ENCODE measurements at regions not wholly inside any gene's neighbourhood (a gene's known extent, or its start where the extent isn't known, plus 50 kb on each side); places are given as distances from the start of the nearest gene placed in this dataset.
A peak's percentile ranks its signal among the peaks of the same experiment; 100 is the strongest.

- Histone ChIP-seq H3K4me1 (ENCODE audit: control insufficient read depth in 2 of 2, insufficient read depth in 1 of 2, low read depth in 1 of 2, low read length in 2 of 2) (no peaks in the 10 kb centered on the region), H3K23ac (ENCODE audit: low read depth, low read length, poor library complexity) (no peak overlapping the region), H3K9ac (ENCODE audit: low read depth, low read length, poor library complexity) (no peak overlapping the region), H3K27me3 (ENCODE audit: control insufficient read depth in 3 of 3, insufficient read depth in 3 of 3, low read depth in 1 of 3, low read length in 3 of 3) (no peaks in the 10 kb centered on the region), H3K36me3 (replicated peaks in 1 of 2; ENCODE audit: control insufficient read depth in 2 of 2, insufficient read depth in 2 of 2, low read length in 2 of 2) (no peaks in the 10 kb centered on the region), H3K4ac (ENCODE audit: low read length) (no peak overlapping the region), H2AK5ac (ENCODE audit: low read depth, low read length) (no peak overlapping the region), H4K8ac (ENCODE audit: low read depth, low read length) (no peak overlapping the region), H3K9me3 (replicated peaks in 1 of 2; ENCODE audit: control insufficient read depth in 2 of 2, insufficient read depth in 1 of 2, low read depth in 1 of 2, low read length in 2 of 2) (peaks cover 0 to 2% of the 10 kb centered on the region in 2 donors), H2BK5ac (ENCODE audit: low read length) (no peak overlapping the region), H3K79me1 (ENCODE audit: low read depth, low read length) (no peaks in the 10 kb centered on the region), H3K27ac (replicated peaks; ENCODE audit: low read length) (no peak overlapping the region), H3K18ac (ENCODE audit: low read length) (no peak overlapping the region), H2BK120ac (ENCODE audit: low read depth, low read length) (no peak overlapping the region), H3K4me2 (ENCODE audit: insufficient read depth, low read length, poor library complexity, severe bottlenecking) (no peak overlapping the region), H2AFZ (ENCODE audit: low read length) (no peak overlapping the region), H3K4me3 (ENCODE audit: low read length in 2 of 2) (no peak overlapping the region), H2BK15ac (ENCODE audit: low read length) (no peak overlapping the region), H4K91ac (ENCODE audit: low read depth, low read length, poor library complexity) (no peak overlapping the region), H3K14ac (ENCODE audit: low read length) (no peak overlapping the region), H2BK12ac (ENCODE audit: low read length) (no peak overlapping the region)
- no CpG with 5 or more reads among the region's 3 CpGs for WGBS, 2 donors (ENCODE audit: extremely low coverage in 2 of 2, insufficient read length in 2 of 2, insufficient replicate concordance in 1 of 2)
- DNase-seq (ENCODE audit: low spot score) = no peak
Measured at GRCh38 chr2:114025030-114025429, 135.1 kb downstream of the ACTR3 start.

DNA sequence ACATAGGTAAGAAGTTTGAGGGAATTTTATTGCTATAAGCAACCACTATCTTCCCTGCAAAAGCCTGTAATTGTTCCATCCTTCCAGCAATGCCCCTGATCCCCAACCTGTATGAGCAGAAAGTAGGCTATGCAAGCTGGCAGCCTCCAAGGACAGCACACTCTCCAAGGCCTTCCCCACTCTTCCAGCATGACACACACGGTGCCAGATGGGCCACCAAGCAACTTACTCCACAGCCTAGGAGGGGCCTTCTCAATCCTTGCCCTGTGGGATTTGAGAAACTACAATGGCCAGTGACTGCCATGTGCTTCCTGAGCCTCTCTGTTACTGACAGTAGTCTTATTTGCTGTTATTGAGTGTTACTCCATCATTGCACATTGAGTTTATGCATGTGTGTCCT, 137.5 kb downstream of the ACTR3 start:
- Histone ChIP-seq H3K27ac (replicated peaks; ENCODE audit: low read length) (no peak overlapping the region), H4K91ac (ENCODE audit: low read depth, low read length, poor library complexity) (no peak overlapping the region), H2BK15ac (ENCODE audit: low read length) (no peak overlapping the region), H2BK5ac (ENCODE audit: low read length) (no peak overlapping the region), H3K4me1 (ENCODE audit: control insufficient read depth in 2 of 2, insufficient read depth in 1 of 2, low read depth in 1 of 2, low read length in 2 of 2) (peaks cover 0 to 3% of the 10 kb centered on the region in 2 donors), H3K4me2 (ENCODE audit: insufficient read depth, low read length, poor library complexity, severe bottlenecking) (no peak overlapping the region), H3K36me3 (replicated peaks in 1 of 2; ENCODE audit: control insufficient read depth in 2 of 2, insufficient read depth in 2 of 2, low read length in 2 of 2) (no peaks in the 10 kb centered on the region), H2BK120ac (ENCODE audit: low read depth, low read length) (no peak overlapping the region), H3K23ac (ENCODE audit: low read depth, low read length, poor library complexity) (no peak overlapping the region), H3K27me3 (ENCODE audit: control insufficient read depth in 3 of 3, insufficient read depth in 3 of 3, low read depth in 1 of 3, low read length in 3 of 3) (no peaks in the 10 kb centered on the region), H3K9me3 (replicated peaks in 1 of 2; ENCODE audit: control insufficient read depth in 2 of 2, insufficient read depth in 1 of 2, low read depth in 1 of 2, low read length in 2 of 2) (no peaks in the 10 kb centered on the region), H2BK12ac (ENCODE audit: low read length) (no peak overlapping the region), H3K9ac (ENCODE audit: low read depth, low read length, poor library complexity) (no peak overlapping the region), H3K18ac (ENCODE audit: low read length) (no peak overlapping the region), H3K14ac (ENCODE audit: low read length) (no peak overlapping the region), H2AFZ (ENCODE audit: low read length) (no peak overlapping the region), H3K4ac (ENCODE audit: low read length) (no peak overlapping the region), H3K79me1 (ENCODE audit: low read depth, low read length) (no peaks in the 10 kb centered on the region), H3K4me3 (ENCODE audit: low read length in 2 of 2) (no peak overlapping the region), H2AK5ac (ENCODE audit: low read depth, low read length) (no peak overlapping the region), H4K8ac (ENCODE audit: low read depth, low read length) (no peak overlapping the region)
- DNase-seq (ENCODE audit: low spot score) = no peak
- WGBS, 2 donors (ENCODE audit: extremely low coverage in 2 of 2, insufficient read length in 2 of 2, insufficient replicate concordance in 1 of 2) = no CpG with 5 or more reads among the region's 1 CpG

DNA sequence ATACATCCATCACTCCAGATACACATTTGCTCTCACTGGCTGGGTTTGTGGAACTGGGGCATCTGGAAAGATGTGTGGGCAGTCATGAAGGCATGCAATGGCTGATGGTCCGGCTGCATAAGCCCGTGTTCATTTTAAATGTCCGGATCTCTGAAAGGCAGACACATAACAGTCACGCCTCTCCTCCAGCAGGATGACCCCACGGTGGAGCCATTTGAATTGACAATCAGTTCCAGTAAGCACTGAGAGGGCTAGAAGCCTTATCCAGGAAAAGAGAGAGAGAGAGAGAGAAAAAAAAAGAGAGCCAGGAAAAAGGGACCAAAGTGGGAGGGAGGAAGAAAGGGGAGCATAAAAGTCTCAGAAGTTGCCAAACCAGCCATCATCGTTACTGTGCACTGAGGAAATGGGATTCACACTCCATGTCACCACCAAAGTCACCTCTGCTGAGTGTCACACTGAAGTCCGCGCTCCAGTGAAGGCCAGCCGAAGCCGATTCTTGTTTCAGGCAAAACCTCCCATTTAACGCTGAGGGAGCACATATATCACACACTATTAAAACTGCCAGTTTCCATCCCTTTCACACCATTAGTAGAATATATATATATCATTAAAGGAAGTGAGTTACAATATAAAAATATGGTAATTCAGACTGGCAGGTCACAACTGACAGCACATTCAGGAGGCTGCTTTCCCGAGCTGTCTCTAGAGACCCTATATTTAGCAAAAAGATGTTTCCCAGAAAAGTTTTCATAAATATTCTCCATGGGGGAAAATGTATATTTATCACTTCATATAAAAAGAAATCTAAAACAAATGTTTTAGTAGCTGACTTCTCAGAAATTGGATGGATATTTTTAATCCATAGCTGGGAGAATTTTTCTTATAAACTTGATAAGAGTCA, 142.0 kb downstream of the ACTR3 start:
- Histone ChIP-seq H2BK12ac (ENCODE audit: low read length) (no peak overlapping the region), H3K27me3 (ENCODE audit: control insufficient read depth in 3 of 3, insufficient read depth in 3 of 3, low read depth in 1 of 3, low read length in 3 of 3) (no peaks in the 10 kb centered on the region), H3K23ac (ENCODE audit: low read depth, low read length, poor library complexity) (no peak overlapping the region), H3K14ac (ENCODE audit: low read length) (no peak overlapping the region), H3K36me3 (replicated peaks in 1 of 2; ENCODE audit: control insufficient read depth in 2 of 2, insufficient read depth in 2 of 2, low read length in 2 of 2) (no peaks in the 10 kb centered on the region), H3K18ac (ENCODE audit: low read length) (no peak overlapping the region), H3K4me2 (ENCODE audit: insufficient read depth, low read length, poor library complexity, severe bottlenecking) (no peak overlapping the region), H2BK5ac (ENCODE audit: low read length) (no peak overlapping the region), H4K8ac (ENCODE audit: low read depth, low read length) (no peak overlapping the region), H2AK5ac (ENCODE audit: low read depth, low read length) (no peak overlapping the region), H2AFZ (ENCODE audit: low read length) (peak overlapping the region; percentile 27), H3K4ac (ENCODE audit: low read length) (no peak overlapping the region), H3K9ac (ENCODE audit: low read depth, low read length, poor library complexity) (no peak overlapping the region), H3K79me1 (ENCODE audit: low read depth, low read length) (no peaks in the 10 kb centered on the region), H3K9me3 (replicated peaks in 1 of 2; ENCODE audit: control insufficient read depth in 2 of 2, insufficient read depth in 1 of 2, low read depth in 1 of 2, low read length in 2 of 2) (no peaks in the 10 kb centered on the region), H2BK120ac (ENCODE audit: low read depth, low read length) (no peak overlapping the region), H2BK15ac (ENCODE audit: low read length) (no peak overlapping the region), H3K4me1 (ENCODE audit: control insufficient read depth in 2 of 2, insufficient read depth in 1 of 2, low read depth in 1 of 2, low read length in 2 of 2) (peaks cover 4 to 10% of the 10 kb centered on the region in 2 donors), H3K27ac (replicated peaks; ENCODE audit: low read length) (no peak overlapping the region), H3K4me3 (ENCODE audit: low read length in 2 of 2) (no peak overlapping the region), H4K91ac (ENCODE audit: low read depth, low read length, poor library complexity) (no peak overlapping the region)
- no peak for DNase-seq (ENCODE audit: low spot score)
- no CpG with 5 or more reads among the region's 12 CpGs for WGBS, 2 donors (ENCODE audit: extremely low coverage in 2 of 2, insufficient read length in 2 of 2, insufficient replicate concordance in 1 of 2)

DNA sequence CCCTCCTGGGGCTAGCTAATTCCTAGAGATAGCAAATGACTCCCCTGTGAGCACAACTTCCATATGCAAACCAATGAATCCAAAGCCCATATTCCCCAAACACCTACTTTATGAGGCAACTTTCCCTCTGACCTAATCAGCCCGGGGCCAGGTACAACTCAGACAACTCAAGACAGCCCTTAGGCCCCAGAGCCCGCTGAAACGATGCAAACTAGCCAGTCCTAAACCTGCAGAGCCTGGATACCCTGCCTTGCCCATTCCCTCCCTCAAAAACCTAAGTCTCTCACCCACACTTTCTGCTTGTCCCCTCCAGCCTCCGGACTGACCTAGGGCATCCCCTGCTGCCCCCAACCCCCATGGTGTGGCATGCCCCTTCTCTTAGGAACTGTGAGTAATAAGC, 142.8 kb downstream of the ACTR3 start:
- H4K8ac ChIP-seq (ENCODE audit: low read depth, low read length) = no peak overlapping the region
- no peaks in the 10 kb centered on the region for H3K9me3 ChIP-seq (replicated peaks in 1 of 2; ENCODE audit: control insufficient read depth in 2 of 2, insufficient read depth in 1 of 2, low read depth in 1 of 2, low read length in 2 of 2)
- no peak for DNase-seq (ENCODE audit: low spot score)
- no peak overlapping the region for H2AK5ac ChIP-seq (ENCODE audit: low read depth, low read length)
- no peak overlapping the region for H2BK120ac ChIP-seq (ENCODE audit: low read depth, low read length)
- H3K18ac ChIP-seq (ENCODE audit: low read length) = peak overlapping the region; percentile 32
- no peak overlapping the region for H4K91ac ChIP-seq (ENCODE audit: low read depth, low read length, poor library complexity)
- H2AFZ ChIP-seq (ENCODE audit: low read length) = no peak overlapping the region
- peak overlapping the region; percentile 21 for H3K23ac ChIP-seq (ENCODE audit: low read depth, low read length, poor library complexity)
- no peak overlapping the region for H3K9ac ChIP-seq (ENCODE audit: low read depth, low read length, poor library complexity)
- H3K27me3 ChIP-seq (ENCODE audit: control insufficient read depth in 3 of 3, insufficient read depth in 3 of 3, low read depth in 1 of 3, low read length in 3 of 3) = no peaks in the 10 kb centered on the region
- no peak overlapping the region for H3K4ac ChIP-seq (ENCODE audit: low read length)
- peaks cover 4 to 10% of the 10 kb centered on the region in 2 donors for H3K4me1 ChIP-seq (ENCODE audit: control insufficient read depth in 2 of 2, insufficient read depth in 1 of 2, low read depth in 1 of 2, low read length in 2 of 2)
- no peak overlapping the region for H3K4me3 ChIP-seq (ENCODE audit: low read length in 2 of 2)
- WGBS, 2 donors (ENCODE audit: extremely low coverage in 2 of 2, insufficient read length in 2 of 2, insufficient replicate concordance in 1 of 2) = no CpG with 5 or more reads among the region's 4 CpGs
- no peak overlapping the region for H3K27ac ChIP-seq (replicated peaks; ENCODE audit: low read length)
- no peak overlapping the region for H3K14ac ChIP-seq (ENCODE audit: low read length)
- no peak overlapping the region for H2BK15ac ChIP-seq (ENCODE audit: low read length)
- no peaks in the 10 kb centered on the region for H3K79me1 ChIP-seq (ENCODE audit: low read depth, low read length)
- H2BK5ac ChIP-seq (ENCODE audit: low read length) = no peak overlapping the region
- H3K4me2 ChIP-seq (ENCODE audit: insufficient read depth, low read length, poor library complexity, severe bottlenecking) = no peak overlapping the region
- no peak overlapping the region for H2BK12ac ChIP-seq (ENCODE audit: low read length)
- no peaks in the 10 kb centered on the region for H3K36me3 ChIP-seq (replicated peaks in 1 of 2; ENCODE audit: control insufficient read depth in 2 of 2, insufficient read depth in 2 of 2, low read length in 2 of 2)

Data from neuronal stem cell (in vitro differentiated cells).